ENCODE measurements at regions not wholly inside any gene's neighbourhood (a gene's known extent, or its start where the extent isn't known, plus 50 kb on each side); places are given as distances from the start of the nearest gene placed in this dataset.

- peak; percentile 82 for TF ChIP-seq TCF12 (IDR thresholded peaks at IDR 0.05)
- TF ChIP-seq IRF3 (IDR thresholded peaks at IDR 0.05; ENCODE audit: low read depth, low read length) = no peak
- 0 out of 2 replicates have a peak, but pooled peaks have one; percentile 16 for TF ChIP-seq MEF2A (IDR thresholded peaks at IDR 0.05; ENCODE audit: borderline replicate concordance, low read depth)
- TF ChIP-seq NRF1 (IDR thresholded peaks at IDR 0.05; ENCODE audit: low read depth, low read length) = no peak
- TF ChIP-seq MAX (IDR thresholded peaks at IDR 0.05; ENCODE audit: low read depth) = no peak
- peak; percentile 45 for TF ChIP-seq PBX3 (IDR thresholded peaks at IDR 0.05)
- TF ChIP-seq RFX5 (IDR thresholded peaks at IDR 0.05; ENCODE audit: low read length) = no peak
- no peak for TF ChIP-seq REST (IDR thresholded peaks at IDR 0.05; ENCODE audit: low read depth, low read length)
- TF ChIP-seq RAD21 (IDR thresholded peaks at IDR 0.05; ENCODE audit: low read length) = no peak
- Histone ChIP-seq H3K9me3 (no peaks in the 10 kb centered on the region), H2AFZ (ENCODE audit: low read depth) (no peak overlapping the region), H3K4me3 (ENCODE audit: low read depth in 2 of 2, low read length in 1 of 2) (no peak overlapping the region), H3K4me2 (no peak overlapping the region), H3K4me1 (ENCODE audit: control insufficient read depth in 1 of 2, insufficient read depth in 2 of 2, low read depth in 1 of 2, low read length in 1 of 2) (peaks cover 0 to 2% of the 10 kb centered on the region in 2 experiments; a peak in 2 of 4 replicates), H3K27me3 (ENCODE audit: insufficient read depth) (no peaks in the 10 kb centered on the region), H3K36me3 (replicated peaks in 1 of 2; ENCODE audit: control insufficient read depth in 1 of 2, insufficient read depth in 2 of 2, low read length in 1 of 2) (no peaks in the 10 kb centered on the region), H3K27ac (ENCODE audit: low read depth in 2 of 2, low read length in 1 of 2) (no peak overlapping the region), H4K20me1 (ENCODE audit: insufficient read depth) (no peaks in the 10 kb centered on the region), H3K79me2 (ENCODE audit: insufficient read depth) (no peaks in the 10 kb centered on the region), H3K9me2 (no peaks in the 10 kb centered on the region), H3F3A (replicated peaks; ENCODE audit: insufficient read depth) (peaks cover 5% of the 10 kb centered on the region), H3K9ac (no peak overlapping the region)
- ChIA-PET CTCF (no interaction called here), POLR2A (no interaction called here)
- no peak for DNase-seq
Observed at GRCh38 chr7:124192885-124193284, 160.0 kb upstream of the TMEM229A start.

GRCh38 chr7:124191713-124192112, 158.8 kb upstream of the TMEM229A start:
- Histone ChIP-seq H3F3A (replicated peaks; ENCODE audit: insufficient read depth) (peaks cover 5% of the 10 kb centered on the region), H3K4me3 (ENCODE audit: low read depth in 2 of 2, low read length in 1 of 2) (no peak overlapping the region), H3K36me3 (replicated peaks in 1 of 2; ENCODE audit: control insufficient read depth in 1 of 2, insufficient read depth in 2 of 2, low read length in 1 of 2) (no peaks in the 10 kb centered on the region), H3K27me3 (ENCODE audit: insufficient read depth) (no peaks in the 10 kb centered on the region), H3K9me3 (no peaks in the 10 kb centered on the region), H3K4me2 (no peak overlapping the region), H2AFZ (ENCODE audit: low read depth) (no peak overlapping the region), H3K4me1 (ENCODE audit: control insufficient read depth in 1 of 2, insufficient read depth in 2 of 2, low read depth in 1 of 2, low read length in 1 of 2) (peaks cover 0 to 2% of the 10 kb centered on the region in 2 experiments; a peak in 2 of 4 replicates), H3K9me2 (no peaks in the 10 kb centered on the region), H4K20me1 (ENCODE audit: insufficient read depth) (no peaks in the 10 kb centered on the region), H3K9ac (no peak overlapping the region), H3K79me2 (ENCODE audit: insufficient read depth) (no peaks in the 10 kb centered on the region), H3K27ac (ENCODE audit: low read depth in 2 of 2, low read length in 1 of 2) (no peak overlapping the region)
- ChIA-PET POLR2A (no interaction called here), CTCF (interaction anchor here (0.9 to 1.2 kb wide), 4 partner anchors 9 to 83 kb away, joined by 3 to 4 read pairs (median 3); no protein-coding TSS in a partner anchor)
- no peak for TF ChIP-seq RCOR1 (IDR thresholded peaks at IDR 0.05; ENCODE audit: low read length)
- no peak for TF ChIP-seq SIN3A (IDR thresholded peaks at IDR 0.05; ENCODE audit: borderline replicate concordance, low read depth, low read length)
- TF ChIP-seq PBX3 (IDR thresholded peaks at IDR 0.05) = no peak
- TF ChIP-seq TAF1 (IDR thresholded peaks at IDR 0.05; ENCODE audit: borderline replicate concordance, low read depth, low read length) = no peak
- TF ChIP-seq MEF2A (IDR thresholded peaks at IDR 0.05; ENCODE audit: borderline replicate concordance, low read depth) = no peak
- TF ChIP-seq RXRA (IDR thresholded peaks at IDR 0.05; ENCODE audit: borderline replicate concordance, low read depth) = no peak
- TF ChIP-seq EZH2phosphoT487 (IDR thresholded peaks at IDR 0.05; ENCODE audit: borderline replicate concordance, low read depth) = no peak
- TF ChIP-seq SMC3 (IDR thresholded peaks at IDR 0.05; ENCODE audit: low read depth, low read length) = no peak
- no peak for TF ChIP-seq TCF12 (IDR thresholded peaks at IDR 0.05)
- TF ChIP-seq NRF1 (IDR thresholded peaks at IDR 0.05; ENCODE audit: low read depth, low read length) = no peak
- no peak for TF ChIP-seq FOXM1 (IDR thresholded peaks at IDR 0.05; ENCODE audit: low read depth)
- no peak for TF ChIP-seq JUND (IDR thresholded peaks at IDR 0.05)
- TF ChIP-seq IRF3 (IDR thresholded peaks at IDR 0.05; ENCODE audit: low read depth, low read length) = no peak
- TF ChIP-seq FOXJ3 (CRISPR knock-in tag; IDR thresholded peaks at IDR 0.05) = no peak
- TF ChIP-seq TEAD4 (IDR thresholded peaks at IDR 0.05; ENCODE audit: borderline replicate concordance, insufficient read depth) = no peak
- no peak for TF ChIP-seq MAX (IDR thresholded peaks at IDR 0.05; ENCODE audit: low read depth)
- WGBS (ENCODE audit: low lambda C conversion rate) = 29% methylated on average over 1 of the region's 1 CpG
- no peak for DNase-seq

All from SK-N-SH (cell line).